Activated CD4-positive, CD25-positive, alpha-beta regulatory T cell treated with anti-CD3 and anti-CD28 coated beads, Interleukin-2, amount 50 U/mL, for 16 hours (primary cell): ENCODE measurements at regions not wholly inside any gene's neighbourhood (a gene's known extent, or its start where the extent isn't known, plus 50 kb on each side); places are given as distances from the start of the nearest gene placed in this dataset.
"Not testable (repeated sequence)": the region's sequence is repeated elsewhere in the genome, so short reads cannot be mapped to it uniquely, and the experiment has no call there.

Source experiments
- DNase-seq: peaks from one replicate; pipeline ENCODE4 v3.0.0-alpha.2; 2020; ENCODE audit warnings: low read depth, low spot score

DNA sequence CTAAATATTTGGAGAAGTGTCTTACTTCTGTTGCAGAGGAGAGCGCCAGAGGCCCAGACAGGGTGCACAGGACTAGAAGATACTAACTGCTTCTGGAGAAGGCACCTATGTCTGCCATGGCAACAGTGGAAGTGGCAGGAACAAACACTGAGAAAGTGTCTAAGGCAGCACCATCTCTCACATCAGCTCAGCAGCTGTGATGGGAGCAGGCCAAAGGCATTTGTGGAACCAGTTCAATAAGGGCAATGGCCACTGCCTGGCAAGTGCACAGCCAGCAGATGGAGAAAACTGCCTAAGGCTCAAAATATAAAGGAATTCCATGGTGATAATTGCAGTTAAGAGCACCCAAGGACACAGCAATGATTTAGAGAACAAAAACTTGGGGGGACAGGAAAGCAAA, 563.0 kb upstream of the CCDC54 start:
- no peak for DNase-seq

DNA sequence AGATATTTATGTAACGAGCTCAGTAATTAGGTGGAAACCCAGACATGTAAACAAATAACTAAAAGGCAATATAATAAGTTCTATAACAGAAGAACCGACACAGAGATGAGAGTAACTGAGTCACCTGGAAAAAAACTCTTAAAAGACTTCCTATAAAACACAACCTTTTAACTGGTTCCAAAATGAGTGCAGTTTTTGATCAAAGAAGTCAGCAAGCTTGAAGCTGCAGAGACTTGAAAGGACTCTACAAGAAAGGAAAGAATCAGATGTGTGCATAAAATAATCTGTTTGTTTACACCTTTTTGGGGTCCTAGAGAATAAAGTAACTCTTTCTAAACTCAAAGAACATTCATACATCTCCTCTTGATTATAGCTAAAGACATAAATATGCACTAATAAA, 560.4 kb upstream of the CCDC54 start:
- DNase-seq, result no peak

DNA sequence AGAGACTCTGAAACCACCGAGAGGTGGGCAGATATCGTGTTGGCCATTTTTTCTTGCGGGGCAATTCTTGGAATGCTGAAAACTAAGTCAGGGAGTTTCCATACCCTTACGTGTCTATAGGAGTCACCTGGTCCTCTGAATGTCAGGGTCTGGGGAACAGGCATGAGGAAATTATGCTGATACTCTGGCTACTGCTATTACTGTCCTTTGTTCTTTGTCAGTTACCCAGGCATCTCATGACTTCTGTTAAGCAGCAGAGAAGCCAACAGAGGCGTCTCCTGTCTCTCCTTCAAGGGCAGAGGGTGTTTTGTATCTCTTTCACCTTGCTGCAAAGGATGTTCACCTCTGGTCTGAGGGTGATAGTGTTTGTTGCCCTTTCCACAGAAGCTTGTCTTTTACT, 559.5 kb upstream of the CCDC54 start:
- no peak for DNase-seq

DNA sequence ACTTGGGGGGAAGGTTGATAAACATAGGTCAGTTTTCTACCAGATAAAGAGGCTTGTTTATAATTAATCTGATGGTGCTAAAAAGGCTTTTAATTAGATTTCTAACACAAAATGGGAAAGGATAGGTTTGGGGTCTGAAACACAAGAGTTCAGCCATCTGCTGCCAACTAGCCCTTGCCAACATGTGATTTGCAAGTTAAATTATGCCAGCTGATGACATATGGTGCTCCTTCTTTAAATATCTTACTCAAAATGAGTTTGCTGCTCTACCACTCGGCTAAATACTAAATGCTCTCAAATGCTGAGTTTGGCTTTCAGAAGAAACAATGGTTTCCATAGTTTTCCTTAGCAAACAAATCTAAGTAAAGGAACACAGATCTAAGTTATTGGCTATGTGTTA, 557.8 kb upstream of the CCDC54 start:
- DNase-seq, result no peak

DNA sequence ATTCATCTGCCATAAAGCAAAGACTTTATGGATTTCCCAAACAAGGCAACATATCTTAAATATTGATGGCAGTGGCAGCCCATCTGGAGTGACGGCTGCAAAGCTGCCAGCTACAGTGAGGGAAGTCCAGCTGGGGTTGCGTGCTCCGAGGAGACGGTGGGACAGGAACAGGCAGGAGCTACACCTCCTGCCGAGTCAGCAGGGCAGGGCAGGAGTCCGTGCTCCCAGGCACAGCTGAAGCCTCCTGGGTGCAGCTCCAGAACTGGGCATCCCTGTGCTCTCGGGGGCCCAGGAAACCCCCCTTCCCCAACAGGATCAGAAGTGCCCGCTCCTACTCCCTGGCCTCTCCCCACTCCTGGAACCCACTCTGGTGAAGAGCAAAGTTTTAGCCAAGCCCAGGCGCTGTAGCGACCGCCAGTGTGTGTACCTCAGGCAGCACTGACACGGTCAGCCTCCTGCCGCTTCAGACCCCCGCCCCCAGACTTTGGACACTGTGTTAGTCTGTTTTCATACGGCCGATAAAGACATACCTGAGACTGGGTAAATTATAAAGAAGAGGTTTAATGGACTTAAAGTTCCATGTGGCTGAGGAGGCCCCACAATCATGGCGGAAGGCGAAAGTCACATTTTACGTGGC, 556.4 kb upstream of the CCDC54 start:
- DNase-seq, result no peak

DNA sequence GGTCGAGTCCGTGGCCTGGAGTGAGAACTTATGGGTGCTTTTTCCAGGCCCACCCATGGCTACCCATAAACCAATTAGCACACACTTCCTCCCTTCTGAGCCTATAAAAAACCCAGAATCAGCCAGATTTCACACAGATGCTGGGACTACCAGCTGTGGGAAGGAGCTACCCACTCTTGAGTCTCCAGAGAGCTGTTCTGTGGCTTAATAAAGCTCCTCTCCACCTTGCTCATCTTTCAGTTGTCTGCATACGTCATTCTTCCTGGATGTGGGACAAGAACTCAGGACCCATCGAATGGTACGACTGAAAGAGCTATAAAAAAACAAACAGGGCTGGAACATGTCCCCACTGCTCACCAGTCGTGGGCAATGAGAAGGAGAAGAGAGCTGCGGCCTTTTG, 555.4 kb upstream of the CCDC54 start:
- no peak for DNase-seq

DNA sequence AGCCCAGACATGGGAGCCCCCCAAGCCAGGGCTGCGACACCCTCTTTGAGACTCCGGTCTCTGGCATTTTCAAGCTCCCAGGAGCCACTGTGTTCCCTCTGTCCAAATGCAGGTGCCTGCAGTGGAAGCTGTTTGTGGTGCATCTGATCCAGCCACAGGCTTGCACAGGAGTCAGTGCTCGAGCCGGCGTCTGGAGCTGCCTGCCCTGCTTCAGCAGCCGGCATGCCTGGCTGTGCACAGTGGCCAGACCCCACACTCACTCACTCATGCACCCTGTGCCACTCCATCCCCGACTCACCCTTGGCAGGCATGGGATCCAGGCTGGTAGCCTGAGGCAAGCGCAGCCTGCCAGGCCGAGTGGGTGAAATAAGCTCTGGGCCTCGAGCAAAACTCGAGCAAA, 555.0 kb upstream of the CCDC54 start:
- DNase-seq, result no peak

DNA sequence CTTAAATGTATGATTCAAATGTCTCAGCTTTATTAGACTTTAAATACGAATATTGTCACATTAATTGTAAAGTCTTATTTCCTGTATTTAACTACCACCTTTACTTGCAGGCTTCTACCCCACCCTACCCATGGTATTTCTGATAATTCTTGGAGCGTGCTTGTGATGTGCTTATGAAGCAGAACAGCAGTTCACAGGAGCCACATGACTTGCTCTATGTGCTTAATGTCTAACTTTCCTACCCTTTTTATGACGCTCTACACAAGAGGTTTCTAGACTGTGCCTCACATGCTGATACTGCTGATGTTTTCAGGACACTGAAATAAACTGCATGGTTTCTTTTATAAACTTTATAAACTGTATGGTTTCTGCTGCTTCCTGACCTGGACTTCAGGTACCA, 553.5 kb upstream of the CCDC54 start:
- no peak for DNase-seq

DNA sequence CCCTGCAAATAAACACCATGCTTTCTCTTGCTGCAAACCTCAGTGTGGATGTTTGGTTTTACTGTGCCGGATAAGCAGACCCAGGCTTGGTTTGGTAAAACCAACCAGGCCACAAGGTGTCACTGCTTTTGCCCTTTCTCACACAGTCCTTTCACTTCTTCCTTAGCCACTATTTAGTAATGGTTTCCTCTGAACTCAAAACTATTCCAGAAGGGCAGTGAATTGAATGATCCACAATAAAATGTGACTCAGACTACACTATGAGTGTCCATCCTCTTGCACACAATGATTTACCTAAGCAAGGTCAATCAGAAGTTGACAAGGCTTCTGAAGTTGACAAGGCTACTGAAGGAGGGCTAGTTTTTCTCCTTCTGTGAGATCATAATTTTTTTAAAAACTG, 552.4 kb upstream of the CCDC54 start:
- no peak for DNase-seq

DNA sequence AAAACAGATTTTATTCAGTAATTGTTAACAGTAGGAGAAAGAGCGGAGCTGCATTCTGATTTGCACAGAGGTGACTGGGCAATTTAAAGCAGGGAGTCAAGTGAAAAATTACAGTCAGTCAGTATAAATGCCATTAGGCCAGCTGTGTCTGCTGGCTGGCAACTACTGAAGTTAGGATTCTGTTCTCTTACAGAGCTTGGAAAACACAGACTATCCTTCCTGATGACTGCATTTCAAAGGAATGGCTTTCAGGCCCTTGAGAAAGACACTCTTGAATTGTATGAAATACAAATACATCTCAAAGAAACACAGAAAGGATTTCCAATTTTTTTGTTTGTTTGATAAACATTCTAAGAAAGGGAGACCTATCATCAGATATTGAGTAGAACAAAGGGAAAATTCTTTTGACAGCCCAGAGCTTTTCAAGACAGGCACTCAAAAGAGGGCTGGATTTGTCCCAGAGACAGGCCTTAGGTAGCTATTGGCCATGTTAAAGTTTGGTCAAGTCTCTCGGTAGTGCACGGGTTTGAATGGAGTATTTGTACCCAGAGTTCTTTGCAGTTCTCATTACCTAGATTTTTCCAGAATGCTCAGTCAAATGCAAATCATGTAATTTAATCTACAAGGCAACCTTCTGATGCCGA, 551.2 kb upstream of the CCDC54 start:
- DNase-seq, result no peak

DNA sequence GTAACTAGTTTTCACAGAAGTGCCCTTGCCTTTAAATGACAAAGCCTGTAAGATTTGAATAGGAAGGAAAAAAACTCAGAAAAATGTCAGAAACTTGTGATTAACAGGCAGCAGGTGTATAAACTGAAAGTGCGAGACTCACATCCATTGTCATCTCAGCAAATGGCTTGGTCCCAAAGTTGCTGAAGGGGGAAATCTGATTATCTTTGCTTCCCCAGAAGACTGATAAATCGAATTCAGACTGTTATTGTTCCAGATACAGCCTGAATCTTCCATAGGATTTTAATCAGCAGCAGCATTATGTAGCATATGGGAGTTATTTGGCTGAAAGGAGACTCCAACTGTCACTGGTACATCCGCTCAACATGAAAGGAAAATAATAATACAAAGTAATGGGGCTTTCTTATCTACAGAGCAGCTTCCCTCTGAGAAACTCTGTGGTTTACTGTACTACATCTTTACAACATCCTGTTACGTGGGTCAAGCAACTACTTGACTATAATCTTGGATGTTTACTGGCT, 550.4 kb upstream of the CCDC54 start:
- no peak for DNase-seq

DNA sequence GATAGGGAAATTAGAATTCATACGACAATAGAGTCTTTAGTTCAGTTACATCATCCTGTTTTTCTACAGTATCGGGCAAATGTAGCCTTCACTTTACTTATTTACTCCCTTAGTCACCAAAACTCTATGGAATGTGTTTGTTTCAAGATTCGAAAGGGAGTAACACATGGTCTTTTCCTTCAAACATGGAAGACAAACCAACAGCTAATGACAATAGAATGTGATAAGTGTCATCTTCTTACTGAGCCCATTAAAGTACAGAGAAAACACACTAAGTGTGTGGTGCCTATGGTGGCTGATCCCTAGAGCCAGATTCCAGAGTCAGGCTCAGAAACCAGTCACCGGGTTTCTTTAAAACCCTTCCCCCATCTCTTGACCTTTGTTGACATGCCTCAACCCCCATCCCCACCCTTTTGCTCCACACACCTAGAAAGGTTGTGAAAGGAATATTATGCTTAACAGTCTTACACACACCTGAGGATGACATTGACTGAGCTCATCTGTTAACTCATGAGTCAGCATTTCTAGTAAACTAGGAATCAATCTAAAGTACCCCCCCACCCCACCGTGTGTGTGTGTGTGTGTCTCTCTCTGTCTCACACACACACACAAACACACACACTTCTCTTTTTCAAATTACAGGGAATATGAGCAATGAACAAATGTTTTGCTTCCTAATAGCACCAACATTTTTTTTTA, 549.6 kb upstream of the CCDC54 start:
- no peak for DNase-seq

DNA sequence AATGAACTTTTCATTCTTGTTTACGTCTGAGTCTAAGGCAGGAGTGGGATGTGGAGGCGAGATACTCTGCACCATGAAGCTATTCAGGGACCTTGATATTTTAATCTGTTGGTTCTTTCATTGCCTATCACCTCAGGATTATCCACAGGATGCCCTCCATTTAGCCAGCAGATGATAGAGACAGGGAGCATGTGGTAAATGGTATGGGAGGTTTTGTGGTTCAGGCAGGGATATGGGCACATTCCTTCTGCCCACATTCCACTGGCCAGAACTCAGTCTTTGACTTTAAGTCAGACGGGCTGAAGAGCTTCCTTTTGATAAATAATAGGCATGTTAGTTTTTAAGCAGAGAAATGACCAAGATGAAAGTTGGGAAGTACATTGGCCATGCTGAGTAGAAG, 548.0 kb upstream of the CCDC54 start:
- DNase-seq, result no peak

DNA sequence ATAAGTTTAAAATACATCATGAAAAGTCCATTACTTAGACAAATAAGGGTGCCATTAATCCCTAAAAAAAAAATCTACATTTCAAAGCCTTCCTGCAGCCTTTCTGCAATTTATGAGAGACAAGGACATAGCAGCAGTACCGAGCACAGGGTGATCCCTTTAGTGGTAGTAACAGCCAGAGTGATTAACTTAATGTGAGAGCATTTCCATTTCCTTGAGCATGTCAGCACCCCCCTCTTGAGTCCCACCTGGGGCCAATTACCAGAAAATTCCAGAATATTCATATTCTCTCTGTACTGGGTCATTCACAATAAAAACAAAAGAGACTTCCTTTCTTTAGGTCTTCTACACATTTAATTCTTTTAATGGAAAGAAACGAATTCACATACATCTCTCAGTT, 546.9 kb upstream of the CCDC54 start:
- DNase-seq, result no peak

DNA sequence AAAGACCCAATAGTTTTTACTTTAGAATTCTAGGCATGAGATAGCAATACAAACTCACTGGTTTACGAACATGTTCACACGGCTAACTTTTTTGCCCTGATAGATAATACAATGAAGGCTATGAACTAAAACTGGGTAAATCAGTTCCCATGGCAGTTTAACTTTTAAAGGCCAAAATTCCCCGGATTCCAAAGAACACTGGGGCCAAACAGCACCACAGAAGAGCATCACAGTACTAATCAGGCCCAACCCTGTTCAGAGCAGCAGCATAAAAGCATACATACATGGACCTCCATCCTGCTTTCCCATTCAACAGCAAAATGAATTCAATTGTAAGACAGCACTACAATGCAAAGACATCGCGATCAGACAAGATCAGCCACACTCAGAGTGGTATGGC, 540.3 kb upstream of the CCDC54 start:
- no peak for DNase-seq

DNA sequence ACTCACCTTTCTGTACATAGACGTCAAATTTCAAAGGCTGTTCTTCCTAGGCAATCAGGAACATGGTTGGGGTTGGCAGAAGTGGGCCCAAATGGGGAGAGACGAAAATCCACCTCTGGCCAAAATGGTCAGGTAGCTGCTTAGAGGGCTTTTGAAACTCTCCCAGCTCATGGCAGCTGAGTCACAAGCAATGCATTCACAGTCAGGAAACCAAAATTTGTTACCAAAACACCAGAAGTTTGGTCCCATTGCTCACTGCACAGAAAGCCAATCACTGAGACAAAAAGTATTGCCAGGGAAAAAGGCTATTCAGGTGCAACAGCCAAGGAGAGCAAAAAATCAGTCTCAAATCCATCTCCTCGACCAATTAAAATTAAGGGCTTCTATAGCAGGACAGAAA, 539.6 kb upstream of the CCDC54 start:
- DNase-seq, result no peak

DNA sequence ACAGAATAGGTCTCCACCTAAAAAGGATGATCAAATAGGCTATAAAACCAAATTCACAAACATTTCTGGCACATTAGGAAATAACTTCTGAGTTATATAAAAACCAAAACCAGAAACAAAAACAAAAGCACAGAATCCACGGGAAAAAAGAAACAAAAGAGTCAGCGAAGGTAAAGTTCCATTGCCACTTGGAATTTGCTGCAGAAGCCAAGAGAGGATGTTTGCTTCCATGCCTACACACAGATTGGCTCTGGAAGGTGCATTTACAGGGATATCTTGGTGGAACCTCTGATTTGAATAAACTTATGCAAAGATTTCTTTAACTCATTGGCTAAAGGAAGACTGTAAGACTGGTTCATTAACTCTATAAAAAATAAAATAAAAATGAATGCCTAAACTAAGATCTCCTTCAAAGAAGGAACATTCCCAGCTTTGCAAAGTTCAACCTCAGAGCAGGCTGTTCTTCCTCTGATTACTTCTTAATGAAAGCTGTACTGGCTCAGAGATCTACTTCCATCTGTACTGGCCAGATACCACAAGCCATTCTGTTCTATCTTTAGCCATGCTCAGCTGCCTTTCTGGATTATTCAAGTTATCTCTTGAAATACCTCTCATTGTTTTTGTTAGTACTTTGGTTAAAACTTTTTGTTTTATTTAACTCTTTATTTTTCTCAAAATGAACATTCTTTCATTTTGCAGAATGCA, 537.5 kb upstream of the CCDC54 start:
- DNase-seq, result no peak

DNA sequence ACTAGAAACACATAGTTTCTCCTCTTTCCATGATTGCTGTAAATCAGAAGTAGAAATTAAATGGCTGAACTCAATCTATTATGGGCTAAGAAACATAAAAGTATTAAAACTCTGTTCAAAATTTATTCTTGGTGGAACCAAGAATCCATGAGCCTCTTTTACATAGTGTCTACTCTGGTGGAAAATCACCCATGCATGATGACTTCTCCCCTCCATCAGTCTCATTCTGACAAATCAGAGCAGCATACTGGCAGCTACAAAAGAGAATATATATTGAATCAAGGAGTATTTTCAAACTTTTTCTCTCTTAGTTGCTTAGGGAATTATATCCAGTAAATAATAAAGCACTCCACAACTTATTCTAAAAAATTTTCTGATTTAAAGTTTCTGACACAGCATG, 536.9 kb upstream of the CCDC54 start:
- no peak for DNase-seq

DNA sequence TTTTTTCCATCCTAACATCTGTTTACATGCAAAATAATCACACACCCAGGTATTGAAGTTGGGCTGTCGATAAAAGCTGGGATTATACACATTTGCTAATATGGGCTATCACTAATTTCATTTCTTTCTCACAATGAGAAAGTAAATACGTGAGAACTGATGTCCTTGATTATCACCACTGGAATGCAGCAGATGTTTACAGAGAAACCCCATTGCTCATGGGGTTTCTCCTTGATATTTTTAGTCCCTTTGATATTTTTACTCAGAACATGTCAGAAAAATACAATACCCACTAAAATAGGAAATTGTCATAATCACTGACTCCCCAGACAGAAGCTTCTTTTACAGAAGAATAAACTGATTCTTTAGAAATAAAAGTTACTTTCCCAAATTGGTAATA, 535.1 kb upstream of the CCDC54 start:
- no peak for DNase-seq

DNA sequence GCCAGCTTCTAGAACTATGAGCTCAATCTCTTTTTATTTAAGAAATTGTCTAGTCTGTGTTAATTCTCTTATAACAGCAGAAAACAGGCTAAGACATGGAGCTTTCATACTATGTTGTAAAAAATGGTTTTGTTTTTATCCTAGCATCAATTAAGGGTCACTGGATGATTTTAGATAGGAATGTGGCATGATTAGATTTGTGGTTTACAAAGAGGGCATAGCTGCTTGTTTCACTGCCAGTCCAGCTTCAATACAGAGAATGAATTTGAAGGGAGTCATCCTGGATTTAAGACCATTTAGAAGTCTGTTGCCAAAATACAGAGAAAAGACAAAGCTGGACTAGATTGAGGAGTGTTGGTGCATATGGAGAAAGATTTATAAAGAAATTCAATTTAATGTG, 532.6 kb upstream of the CCDC54 start:
- DNase-seq, result no peak

DNA sequence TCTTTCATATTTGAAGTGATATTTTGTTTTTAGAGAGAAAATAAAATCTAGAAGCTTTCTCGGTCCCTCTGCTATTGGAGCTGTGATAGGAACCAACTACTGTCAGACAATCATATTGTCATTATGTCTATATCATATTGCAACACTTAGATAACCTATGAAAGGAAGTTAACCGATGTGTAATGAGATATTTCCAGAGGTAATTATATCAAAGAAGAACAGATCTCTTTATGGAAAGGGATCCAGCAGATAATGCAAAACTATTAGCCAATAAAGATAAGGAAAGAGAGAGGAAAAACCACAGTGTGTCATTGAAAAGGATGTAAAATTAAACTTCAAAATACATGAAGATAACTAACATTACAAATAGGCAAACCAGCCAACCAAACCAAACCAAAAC, 529.1 kb upstream of the CCDC54 start:
- DNase-seq, result no peak

DNA sequence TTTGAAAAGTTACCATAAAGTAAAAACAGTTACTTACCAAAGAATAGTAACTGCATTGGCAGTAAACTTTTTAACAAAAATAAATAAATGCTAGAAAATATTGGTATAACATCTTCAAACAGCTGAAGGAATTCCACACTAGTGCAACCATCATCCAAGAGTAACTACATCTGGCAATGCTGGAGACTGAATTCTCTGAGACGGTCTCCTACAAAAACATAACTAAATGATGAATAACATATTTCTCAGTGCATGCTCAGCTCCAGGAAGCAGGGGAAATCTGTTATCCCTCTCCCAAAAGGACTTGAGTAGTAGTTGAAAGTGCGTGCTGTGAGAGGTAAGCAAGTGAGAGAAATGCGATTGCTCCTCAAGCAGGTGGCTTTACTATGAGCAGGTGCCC, 526.8 kb upstream of the CCDC54 start:
- no peak for DNase-seq

DNA sequence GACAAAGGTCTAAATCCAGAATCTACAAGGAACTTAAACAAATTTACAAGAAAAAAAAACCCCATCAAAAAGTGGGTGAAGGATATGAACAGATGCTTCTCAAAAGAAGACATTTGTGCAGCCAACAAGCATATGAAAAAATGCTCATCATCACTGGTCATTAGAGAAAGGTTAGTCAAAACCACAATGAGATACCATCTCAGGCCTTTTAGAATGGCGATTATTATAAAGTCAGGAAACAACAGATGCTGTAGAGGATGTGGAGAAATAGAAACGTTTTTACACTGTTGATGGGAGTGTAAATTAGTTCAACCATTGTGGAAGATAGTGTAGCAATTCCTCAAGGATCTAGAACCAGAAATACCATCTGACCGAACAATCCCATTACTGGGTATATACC, 518.9 kb upstream of the CCDC54 start:
- not testable (repeated sequence) for DNase-seq
